ENCODE measurements at regions not wholly inside any gene's neighbourhood (a gene's known extent, or its start where the extent isn't known, plus 50 kb on each side); places are given as distances from the start of the nearest gene placed in this dataset.

DNA sequence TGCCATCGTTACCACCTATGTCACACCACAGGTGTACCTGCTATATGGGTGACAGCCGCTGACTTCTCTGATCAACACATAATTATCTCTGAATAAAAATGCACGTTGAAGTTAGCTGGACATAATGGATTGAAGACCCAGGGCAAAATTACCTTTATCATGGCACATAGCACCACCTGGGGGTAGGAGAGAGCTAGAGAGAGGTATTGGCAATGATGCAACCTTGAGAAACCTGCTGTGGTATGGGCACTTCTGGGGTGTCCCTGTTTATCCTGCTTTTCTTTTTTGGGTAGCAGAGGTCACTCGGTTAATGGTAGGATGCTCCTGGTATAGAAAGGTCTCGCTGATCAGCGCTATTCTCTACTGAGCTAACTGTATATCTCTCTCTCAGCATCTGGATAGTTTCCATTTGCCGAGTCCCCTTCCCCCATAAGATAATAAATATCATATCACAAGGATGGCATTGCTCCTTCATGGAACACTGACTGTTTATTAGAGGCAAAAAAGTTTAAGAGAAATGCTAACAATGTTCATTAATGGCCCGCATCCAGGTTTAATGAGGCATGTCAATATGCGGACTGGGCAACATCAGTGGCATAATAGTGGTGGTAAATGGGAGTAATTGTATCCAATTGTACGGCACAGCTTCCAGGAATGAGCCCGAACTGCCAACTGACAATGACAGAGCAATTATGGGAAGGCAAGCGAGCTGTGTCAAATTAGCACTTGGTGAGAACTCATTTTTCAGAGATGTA, 323.1 kb downstream of the TFEC start:
- Histone ChIP-seq H3K36me3 (ENCODE audit: control insufficient read depth in 1 of 2, insufficient read depth in 2 of 2, low read length in 2 of 2) (no peaks in the 10 kb centered on the region), H3K79me1 (ENCODE audit: low read length) (no peaks in the 10 kb centered on the region), H3K23ac (ENCODE audit: low read length) (no peak overlapping the region), H2AK5ac (ENCODE audit: low read length) (no peak overlapping the region), H4K91ac (ENCODE audit: low read depth, low read length) (no peak overlapping the region), H3K4me1 (ENCODE audit: control insufficient read depth in 1 of 2, insufficient read depth in 2 of 2, low read length in 2 of 2) (no peaks in the 10 kb centered on the region), H3K9me3 (ENCODE audit: insufficient read depth, low read depth, low read length) (no peaks in the 10 kb centered on the region), H4K8ac (ENCODE audit: low read depth, low read length) (no peak overlapping the region), H3K4ac (ENCODE audit: low read depth, low read length) (no peak overlapping the region), H3K27me3 (ENCODE audit: insufficient read depth, low read length) (no peaks in the 10 kb centered on the region), H3K4me2 (ENCODE audit: low read length) (no peak overlapping the region), H3K14ac (ENCODE audit: low read length) (no peak overlapping the region), H2BK120ac (ENCODE audit: insufficient read depth, low read length, poor library complexity) (no peak overlapping the region), H3K9ac (ENCODE audit: low read length) (no peak overlapping the region), H3K79me2 (ENCODE audit: control insufficient read depth, insufficient read depth, low read length, poor library complexity) (no peaks in the 10 kb centered on the region), H2BK5ac (ENCODE audit: low read depth, low read length, poor library complexity) (no peak overlapping the region), H4K12ac (ENCODE audit: low read depth, low read length) (no peak overlapping the region), H3K27ac (ENCODE audit: low read depth, low read length) (no peak overlapping the region), H2AFZ (ENCODE audit: insufficient read depth, low read length, poor library complexity) (no peak overlapping the region), H2BK12ac (ENCODE audit: low read length) (no peak overlapping the region), H3K18ac (ENCODE audit: low read length) (no peak overlapping the region), H3K4me3 (ENCODE audit: low read depth, low read length) (no peak overlapping the region)
- WGBS (ENCODE audit: extremely low coverage, insufficient coverage, insufficient read length), result no CpG with 5 or more reads among the region's 12 CpGs
- DNase-seq, result peak in 1 of 2 donors; percentile 16

DNA sequence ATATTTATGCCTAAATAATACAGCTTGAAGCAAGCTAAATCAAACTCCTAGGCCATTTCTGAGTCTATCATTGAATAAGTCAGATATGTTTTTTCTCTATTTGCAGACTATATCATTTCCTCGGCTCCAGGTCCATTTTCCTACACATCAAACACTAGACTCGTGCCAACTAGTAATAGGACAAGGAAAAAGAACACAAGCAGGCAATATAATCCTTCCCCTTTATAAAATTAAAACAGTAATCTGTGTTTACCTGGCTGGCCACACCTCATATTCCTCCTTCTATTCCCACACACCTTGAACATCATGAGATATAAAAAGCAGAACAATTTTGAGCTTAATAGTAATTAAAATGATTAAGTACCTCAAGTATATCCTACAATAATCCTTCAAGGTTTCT, 325.7 kb downstream of the TFEC start:
- H3K18ac ChIP-seq (ENCODE audit: low read length), result no peak overlapping the region
- no peaks in the 10 kb centered on the region for H3K9me3 ChIP-seq (ENCODE audit: insufficient read depth, low read depth, low read length)
- no peak overlapping the region for H3K27ac ChIP-seq (ENCODE audit: low read depth, low read length)
- H2BK120ac ChIP-seq (ENCODE audit: insufficient read depth, low read length, poor library complexity), result no peak overlapping the region
- no peak overlapping the region for H3K14ac ChIP-seq (ENCODE audit: low read length)
- DNase-seq, result no peak
- no peak overlapping the region for H2BK12ac ChIP-seq (ENCODE audit: low read length)
- H4K91ac ChIP-seq (ENCODE audit: low read depth, low read length), result no peak overlapping the region
- no peak overlapping the region for H3K4me3 ChIP-seq (ENCODE audit: low read depth, low read length)
- no peak overlapping the region for H3K23ac ChIP-seq (ENCODE audit: low read length)
- no peak overlapping the region for H3K9ac ChIP-seq (ENCODE audit: low read length)
- H2AK5ac ChIP-seq (ENCODE audit: low read length), result no peak overlapping the region
- H3K36me3 ChIP-seq (ENCODE audit: control insufficient read depth in 1 of 2, insufficient read depth in 2 of 2, low read length in 2 of 2), result no peaks in the 10 kb centered on the region
- no peaks in the 10 kb centered on the region for H3K79me2 ChIP-seq (ENCODE audit: control insufficient read depth, insufficient read depth, low read length, poor library complexity)
- H4K12ac ChIP-seq (ENCODE audit: low read depth, low read length), result no peak overlapping the region
- no peak overlapping the region for H2AFZ ChIP-seq (ENCODE audit: insufficient read depth, low read length, poor library complexity)
- no peak overlapping the region for H3K4me2 ChIP-seq (ENCODE audit: low read length)
- no peak overlapping the region for H2BK5ac ChIP-seq (ENCODE audit: low read depth, low read length, poor library complexity)
- no peak overlapping the region for H3K4ac ChIP-seq (ENCODE audit: low read depth, low read length)
- H3K4me1 ChIP-seq (ENCODE audit: control insufficient read depth in 1 of 2, insufficient read depth in 2 of 2, low read length in 2 of 2), result no peaks in the 10 kb centered on the region
- H3K27me3 ChIP-seq (ENCODE audit: insufficient read depth, low read length), result no peaks in the 10 kb centered on the region
- H3K79me1 ChIP-seq (ENCODE audit: low read length), result no peaks in the 10 kb centered on the region
- no peak overlapping the region for H4K8ac ChIP-seq (ENCODE audit: low read depth, low read length)
- WGBS (ENCODE audit: extremely low coverage, insufficient coverage, insufficient read length), result no CpG with 5 or more reads among the region's 2 CpGs

GRCh38 chr7:115701141-115701540, 329.4 kb downstream of the TFEC start:
- no peak overlapping the region for H4K91ac ChIP-seq (ENCODE audit: low read depth, low read length)
- H3K14ac ChIP-seq (ENCODE audit: low read length), result no peak overlapping the region
- no peak overlapping the region for H3K27ac ChIP-seq (ENCODE audit: low read depth, low read length)
- H3K9me3 ChIP-seq (ENCODE audit: insufficient read depth, low read depth, low read length), result no peaks in the 10 kb centered on the region
- H3K4me1 ChIP-seq (ENCODE audit: control insufficient read depth in 1 of 2, insufficient read depth in 2 of 2, low read length in 2 of 2), result no peaks in the 10 kb centered on the region
- no peak for DNase-seq
- H2AK5ac ChIP-seq (ENCODE audit: low read length), result no peak overlapping the region
- H3K9ac ChIP-seq (ENCODE audit: low read length), result no peak overlapping the region
- H2BK5ac ChIP-seq (ENCODE audit: low read depth, low read length, poor library complexity), result no peak overlapping the region
- H3K79me1 ChIP-seq (ENCODE audit: low read length), result no peaks in the 10 kb centered on the region
- H2AFZ ChIP-seq (ENCODE audit: insufficient read depth, low read length, poor library complexity), result no peak overlapping the region
- H4K8ac ChIP-seq (ENCODE audit: low read depth, low read length), result no peak overlapping the region
- no peak overlapping the region for H4K12ac ChIP-seq (ENCODE audit: low read depth, low read length)
- H3K36me3 ChIP-seq (ENCODE audit: control insufficient read depth in 1 of 2, insufficient read depth in 2 of 2, low read length in 2 of 2), result no peaks in the 10 kb centered on the region
- no peak overlapping the region for H3K18ac ChIP-seq (ENCODE audit: low read length)
- no peak overlapping the region for H3K4ac ChIP-seq (ENCODE audit: low read depth, low read length)
- no CpG with 5 or more reads among the region's 1 CpG for WGBS (ENCODE audit: extremely low coverage, insufficient coverage, insufficient read length)
- no peak overlapping the region for H3K23ac ChIP-seq (ENCODE audit: low read length)
- H3K79me2 ChIP-seq (ENCODE audit: control insufficient read depth, insufficient read depth, low read length, poor library complexity), result no peaks in the 10 kb centered on the region
- H2BK120ac ChIP-seq (ENCODE audit: insufficient read depth, low read length, poor library complexity), result no peak overlapping the region
- H3K4me2 ChIP-seq (ENCODE audit: low read length), result no peak overlapping the region
- no peak overlapping the region for H3K4me3 ChIP-seq (ENCODE audit: low read depth, low read length)
- no peak overlapping the region for H2BK12ac ChIP-seq (ENCODE audit: low read length)
- no peaks in the 10 kb centered on the region for H3K27me3 ChIP-seq (ENCODE audit: insufficient read depth, low read length)

DNA sequence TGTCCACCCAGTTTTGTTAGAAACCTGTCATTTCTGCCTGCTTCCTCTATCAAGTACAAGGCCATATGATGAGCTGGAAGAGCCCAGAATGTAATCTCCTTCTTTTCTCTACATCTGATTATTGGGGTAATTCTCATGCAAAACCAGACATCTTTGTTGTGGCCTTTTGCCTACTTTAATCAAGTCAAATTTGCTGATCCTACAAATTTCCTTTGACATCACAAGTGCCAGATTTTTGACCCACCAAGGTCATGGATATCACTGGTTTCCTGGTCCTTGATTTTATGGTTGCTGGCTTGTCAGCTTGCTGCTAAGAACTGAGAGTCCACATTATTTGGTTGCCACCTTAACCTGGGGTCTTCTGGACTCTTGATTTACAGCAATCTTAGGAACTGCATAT, 336.1 kb downstream of the TFEC start:
- Histone ChIP-seq H3K79me1 (ENCODE audit: low read length) (no peaks in the 10 kb centered on the region), H2BK120ac (ENCODE audit: insufficient read depth, low read length, poor library complexity) (no peak overlapping the region), H2AFZ (ENCODE audit: insufficient read depth, low read length, poor library complexity) (no peak overlapping the region), H3K23ac (ENCODE audit: low read length) (no peak overlapping the region), H3K27ac (ENCODE audit: low read depth, low read length) (no peak overlapping the region), H3K9me3 (ENCODE audit: insufficient read depth, low read depth, low read length) (no peaks in the 10 kb centered on the region), H3K4me1 (ENCODE audit: control insufficient read depth in 1 of 2, insufficient read depth in 2 of 2, low read length in 2 of 2) (no peaks in the 10 kb centered on the region), H3K27me3 (ENCODE audit: insufficient read depth, low read length) (no peaks in the 10 kb centered on the region), H2AK5ac (ENCODE audit: low read length) (no peak overlapping the region), H3K9ac (ENCODE audit: low read length) (no peak overlapping the region), H3K4me2 (ENCODE audit: low read length) (no peak overlapping the region), H4K12ac (ENCODE audit: low read depth, low read length) (no peak overlapping the region), H3K4me3 (ENCODE audit: low read depth, low read length) (no peak overlapping the region), H4K8ac (ENCODE audit: low read depth, low read length) (no peak overlapping the region), H2BK12ac (ENCODE audit: low read length) (no peak overlapping the region), H3K14ac (ENCODE audit: low read length) (no peak overlapping the region), H3K79me2 (ENCODE audit: control insufficient read depth, insufficient read depth, low read length, poor library complexity) (no peaks in the 10 kb centered on the region), H3K4ac (ENCODE audit: low read depth, low read length) (no peak overlapping the region), H4K91ac (ENCODE audit: low read depth, low read length) (no peak overlapping the region), H2BK5ac (ENCODE audit: low read depth, low read length, poor library complexity) (no peak overlapping the region), H3K18ac (ENCODE audit: low read length) (no peak overlapping the region), H3K36me3 (ENCODE audit: control insufficient read depth in 1 of 2, insufficient read depth in 2 of 2, low read length in 2 of 2) (no peaks in the 10 kb centered on the region)
- DNase-seq, result no peak

Measured in trophoblast cell (in vitro differentiated cells and primary cell).